ENCODE measurements at regions not wholly inside any gene's neighbourhood (a gene's known extent, or its start where the extent isn't known, plus 50 kb on each side); places are given as distances from the start of the nearest gene placed in this dataset.

GRCh38 chr7:155956977-155957376, 144.7 kb upstream of the SHH start:
- POLR2A ChIA-PET, result no interaction called here
- Histone ChIP-seq H3K27me3 (ENCODE audit: control insufficient read depth in 2 of 2, insufficient read depth in 2 of 2, low read length in 2 of 2) (no peaks in the 10 kb centered on the region), H3K4me2 (ENCODE audit: insufficient read depth, low read length) (no peak overlapping the region), H3K9me3 (replicated peaks; ENCODE audit: control insufficient read depth, insufficient read depth, low read length) (no peaks in the 10 kb centered on the region), H3K27ac (ENCODE audit: insufficient read depth, low read depth, low read length) (no peak overlapping the region), H3K36me3 (ENCODE audit: control insufficient read depth in 2 of 2, extremely low read depth in 1 of 2, insufficient read depth in 2 of 2, low read length in 2 of 2) (no peaks in the 10 kb centered on the region), H3K4me3 (replicated peaks in 1 of 3; ENCODE audit: insufficient read depth in 1 of 3, low read depth in 1 of 3, low read length in 3 of 3) (no peak overlapping the region), H3K9ac (replicated peaks; ENCODE audit: extremely low read depth, insufficient read depth, low read length) (no peak overlapping the region), H2AFZ (ENCODE audit: low read depth, low read length) (no peak overlapping the region), H4K20me1 (replicated peaks; ENCODE audit: control insufficient read depth, extremely low read depth, insufficient read depth, low read length) (no peaks in the 10 kb centered on the region), H3K79me2 (ENCODE audit: control insufficient read depth, insufficient read depth, low read length) (no peaks in the 10 kb centered on the region), H3K4me1 (ENCODE audit: control insufficient read depth, extremely low read depth, insufficient read depth, low read length) (peaks cover 5% of the 10 kb centered on the region), H3K9me1 (replicated peaks; ENCODE audit: control insufficient read depth, extremely low read depth, insufficient read depth, low read length) (no peaks in the 10 kb centered on the region)
- DNase-seq (ENCODE audit: low read depth, low spot score) (no peak), FAIRE-seq (no peak)
- CTCF ChIA-PET, result no interaction called here
- dilution Hi-C loops (cut with MboI; ENCODE audit: extremely low pct_ligation_motif_present, low sequenced_read_pairs) (no loop called here), intact Hi-C loops (cut with micrococcal nuclease) (no loop called here)
- no TSS peak for BruUV-seq (replicated peaks)
- no peak for TF ChIP-seq MYC (IDR thresholded peaks at IDR 0.05; ENCODE audit: low read depth, low read length)
- no peak for TF ChIP-seq CTCF (IDR thresholded peaks at IDR 0.05; ENCODE audit: extremely low read depth in 1 of 2, insufficient read depth in 1 of 2, low read depth in 1 of 2, low read length in 2 of 2)
- no peak for TF ChIP-seq EZH2 (IDR thresholded peaks at IDR 0.05; ENCODE audit: borderline replicate concordance, low read depth, low read length, severe bottlenecking)
- no peak for TF ChIP-seq GATA2 (IDR thresholded peaks at IDR 0.05; ENCODE audit: insufficient read depth, insufficient read length, low read depth, low read length)
- TF ChIP-seq JUN (IDR thresholded peaks at IDR 0.05; ENCODE audit: borderline replicate concordance, insufficient read depth, insufficient read length, low read depth), result no peak
- TF ChIP-seq POLR2AphosphoS5 (IDR thresholded peaks at IDR 0.05; ENCODE audit: insufficient read depth, low read depth, low read length), result no peak
- TF ChIP-seq POLR2A (IDR thresholded peaks at IDR 0.05; ENCODE audit: low read depth, low read length), result no peak
- no peak for TF ChIP-seq MAX (IDR thresholded peaks at IDR 0.05; ENCODE audit: insufficient read depth, insufficient read length)
- TF ChIP-seq FOS (IDR thresholded peaks at IDR 0.05; ENCODE audit: borderline replicate concordance, insufficient read depth, low read length), result no peak
